DND-41 (cell line): ENCODE measurements at regions not wholly inside any gene's neighbourhood (a gene's known extent, or its start where the extent isn't known, plus 50 kb on each side); places are given as distances from the start of the nearest gene placed in this dataset.

Source experiments
- ATAC-seq: fragments of 200-7000 bp; cut with Tn5 transposase; 3 replicates; pipeline ENCODE4 v1.9.1; 2021; ENCODE audit warnings: low read depth; ENCODE audit not compliant: insufficient read depth
- DNase-seq: peaks from one replicate; pipeline ENCODE4 v3.0.0-alpha.2; 2020
- H2AFZ ChIP-seq: 2 replicates; pipeline ENCODE4 v1.6.0; 2012; ENCODE audit warnings: low read depth, low read length
- H3K27ac ChIP-seq: 2 replicates; pipeline ENCODE4 v1.5.1; 2012; ENCODE audit warnings: low read length, inconsistent platforms
- H3K27me3 ChIP-seq: fragments of 200-600 bp; sonication (generic); 2 replicates; pipeline ENCODE4 v1.6.0; 2012; ENCODE audit warnings: low read length, mild to moderate bottlenecking, inconsistent platforms; ENCODE audit not compliant: insufficient read depth, poor library complexity
- H3K36me3 ChIP-seq: 2 replicates; pipeline ENCODE4 v1.5.1; 2012; ENCODE audit warnings: low read length, inconsistent platforms; ENCODE audit not compliant: insufficient read depth
- H3K4me1 ChIP-seq: 2 replicates; pipeline ENCODE4 v1.5.1; 2012; ENCODE audit warnings: mild to moderate bottlenecking, low read length; ENCODE audit not compliant: insufficient read depth
- H3K4me2 ChIP-seq: 2 replicates; pipeline ENCODE4 v1.6.0; 2012; ENCODE audit warnings: mild to moderate bottlenecking, moderate library complexity, low read length, inconsistent platforms; ENCODE audit not compliant: insufficient read depth
- H3K4me3 ChIP-seq, 2 experiments: fragments of 200-600 bp in 1 of 2; shearing (Covaris generic) in 1 of 2; 2 replicates each; pipeline ENCODE4 v1.5.1; 2012 to 2016; ENCODE audit warnings: inconsistent platforms in 2 of 2, low read length in 2 of 2, mild to moderate bottlenecking in 2 of 2, low read depth in 1 of 2, moderate library complexity in 1 of 2
- H3K79me2 ChIP-seq: 2 replicates; pipeline ENCODE4 v1.6.0; 2012; ENCODE audit warnings: low read length, inconsistent platforms; ENCODE audit not compliant: insufficient read depth
- H3K9ac ChIP-seq: 2 replicates; pipeline ENCODE4 v1.6.0; 2012; ENCODE audit warnings: low read depth, mild to moderate bottlenecking, inconsistent platforms, low read length, moderate library complexity
- H3K9me3 ChIP-seq: 2 replicates; pipeline ENCODE4 v1.5.1; 2012; ENCODE audit warnings: low read length, moderate library complexity, mild to moderate bottlenecking, inconsistent platforms; ENCODE audit not compliant: insufficient read depth, severe bottlenecking
- H4K20me1 ChIP-seq: 2 replicates; pipeline ENCODE4 v1.6.0; 2012; ENCODE audit warnings: low read length; ENCODE audit not compliant: insufficient read depth
- CTCF ChIP-seq: IDR thresholded peaks from 2 replicates; pipeline ENCODE4 v1.5.1; 2012; ENCODE audit warnings: borderline replicate concordance, low read length, moderate library complexity, mild to moderate bottlenecking; ENCODE audit not compliant: poor library complexity, severe bottlenecking; ENCODE audit errors: extremely low read depth
- EZH2 ChIP-seq: IDR thresholded peaks from 3 replicates; pipeline ENCODE4 v1.6.1; 2012; ENCODE audit warnings: borderline replicate concordance, low read depth, mild to moderate bottlenecking, moderate library complexity, low read length, inconsistent platforms; ENCODE audit not compliant: severe bottlenecking

- H3K4me1 ChIP-seq = no peaks in the 10 kb centered on the region
- no peak overlapping the region for H3K9ac ChIP-seq
- H3K79me2 ChIP-seq = no peaks in the 10 kb centered on the region
- no peaks in the 10 kb centered on the region for H3K27me3 ChIP-seq
- H3K36me3 ChIP-seq = no peaks in the 10 kb centered on the region
- no peaks in the 10 kb centered on the region for H3K9me3 ChIP-seq
- DNase-seq (no peak), ATAC-seq (no peak)
- no peak overlapping the region for H3K4me3 ChIP-seq
- no peak for TF ChIP-seq EZH2
- no peak for TF ChIP-seq CTCF
- no peak overlapping the region for H3K27ac ChIP-seq
- H4K20me1 ChIP-seq = no peaks in the 10 kb centered on the region
- H2AFZ ChIP-seq = no peak overlapping the region
- no peak overlapping the region for H3K4me2 ChIP-seq
Measured at GRCh38 chr12:86312232-86312631, 56.0 kb upstream of the MGAT4C start.
